Retina (tissue), 1 donor: ENCODE measurements at regions not wholly inside any gene's neighbourhood (a gene's known extent, or its start where the extent isn't known, plus 50 kb on each side); places are given as distances from the start of the nearest gene placed in this dataset.
"Not testable (repeated sequence)": the region's sequence is repeated elsewhere in the genome, so short reads cannot be mapped to it uniquely, and the experiment has no call there.

Source experiments
- DNase-seq: peaks from one replicate; pipeline ENCODE4 v3.0.0-alpha.2; 2016

DNA sequence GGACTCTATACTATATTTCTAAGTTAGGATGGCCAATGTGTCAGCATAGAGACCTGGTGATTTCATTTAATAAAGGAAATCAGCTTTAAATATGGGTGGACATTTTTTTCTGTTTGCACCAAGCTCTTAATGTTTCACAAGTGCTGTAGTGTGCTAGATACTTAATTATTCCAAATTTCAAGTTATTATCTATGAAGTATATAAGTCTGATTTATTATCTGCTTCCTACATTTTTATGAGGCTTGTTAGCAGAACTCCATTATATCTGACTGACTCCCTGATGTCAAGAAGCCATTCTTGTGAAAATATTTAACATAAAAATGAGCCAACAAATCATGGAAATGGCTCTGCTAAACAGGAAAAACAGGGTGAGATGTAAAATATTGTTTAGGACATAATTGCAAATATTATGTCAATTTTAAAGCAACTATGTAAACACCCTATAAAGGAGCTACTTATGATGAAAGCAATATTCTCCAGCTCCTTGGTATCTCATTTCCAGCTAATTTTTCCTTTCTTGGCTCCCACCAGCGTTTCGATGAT is 1415.2 kb downstream of the GATA3 start:
- no peak for DNase-seq

GRCh38 chr10:9470581-9470980 is 1416.1 kb downstream of the GATA3 start:
- DNase-seq: no peak

DNA sequence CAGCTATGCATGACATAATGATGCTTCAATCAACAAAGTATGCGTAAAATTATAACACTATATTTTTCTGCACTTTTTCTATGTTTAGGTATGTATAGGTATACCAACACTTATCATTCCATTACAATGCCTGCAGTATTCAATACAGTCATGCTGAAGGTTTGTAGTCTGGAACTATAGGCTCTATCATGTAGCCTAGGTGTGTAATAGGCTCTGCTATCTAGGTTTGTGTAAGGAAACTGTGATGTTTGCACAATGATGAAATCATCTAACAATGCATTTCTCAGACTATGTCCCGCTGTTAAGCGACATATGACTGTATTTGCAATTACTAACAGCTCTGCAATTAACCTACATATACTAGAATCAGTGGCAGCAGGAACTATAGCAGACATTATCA is 1447.5 kb downstream of the GATA3 start:
- DNase-seq: no peak

DNA sequence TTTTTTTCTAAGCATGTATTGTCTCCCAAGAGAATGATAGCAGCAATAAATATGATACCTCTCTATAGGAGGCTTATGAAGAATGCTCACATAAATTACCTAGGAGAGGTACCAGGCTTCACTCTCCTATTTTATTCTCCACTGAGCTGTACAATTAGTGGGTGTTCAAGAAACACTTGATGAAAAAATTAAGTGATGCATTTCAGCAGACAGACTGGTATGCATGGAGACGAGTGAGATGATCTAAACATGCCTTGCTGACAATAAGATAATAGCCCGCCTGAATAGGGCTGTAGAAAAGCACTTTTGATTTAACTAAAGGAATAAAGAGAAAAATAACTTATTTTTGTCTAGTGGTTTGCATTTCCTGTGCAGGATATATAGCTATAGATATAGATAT is 1449.7 kb downstream of the GATA3 start:
- DNase-seq: no peak

DNA sequence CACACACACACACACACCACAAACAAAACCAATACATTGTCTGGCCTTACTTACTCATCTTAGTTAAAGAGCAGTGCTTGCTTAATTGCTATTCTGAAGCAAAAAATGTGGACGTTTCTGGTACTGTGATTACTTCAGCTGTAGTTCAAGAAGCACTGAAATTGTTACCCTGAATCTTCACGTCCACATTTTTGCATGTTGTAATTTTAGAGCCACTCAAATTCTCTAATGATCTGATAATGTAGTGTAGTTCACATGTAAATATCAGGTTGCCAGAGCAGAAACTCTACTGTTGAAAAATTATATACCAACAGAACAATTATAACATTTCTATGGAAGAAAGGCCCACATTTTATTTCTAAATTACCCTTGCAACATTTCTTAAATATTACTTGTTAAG is 1451.1 kb downstream of the GATA3 start:
- no peak for DNase-seq

DNA sequence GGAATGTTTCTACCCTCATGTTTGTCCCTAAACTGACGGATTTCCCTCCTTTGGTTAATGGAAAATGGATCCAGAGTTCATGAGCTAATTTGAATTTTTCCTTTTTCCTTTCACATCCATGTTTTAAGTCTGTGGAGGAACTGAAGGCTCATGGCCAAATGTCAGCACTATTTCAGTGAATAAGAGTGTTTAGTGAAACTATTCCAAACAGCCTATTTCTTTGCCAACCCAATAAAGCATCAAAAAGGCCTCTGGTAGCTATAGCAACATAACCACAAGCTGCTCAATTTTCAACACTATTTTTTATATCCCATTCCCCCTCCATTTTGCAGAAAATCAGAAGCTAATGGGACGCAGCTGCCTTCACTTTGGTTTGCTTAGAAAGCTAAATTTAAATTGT is 1454.1 kb downstream of the GATA3 start:
- no peak for DNase-seq

DNA sequence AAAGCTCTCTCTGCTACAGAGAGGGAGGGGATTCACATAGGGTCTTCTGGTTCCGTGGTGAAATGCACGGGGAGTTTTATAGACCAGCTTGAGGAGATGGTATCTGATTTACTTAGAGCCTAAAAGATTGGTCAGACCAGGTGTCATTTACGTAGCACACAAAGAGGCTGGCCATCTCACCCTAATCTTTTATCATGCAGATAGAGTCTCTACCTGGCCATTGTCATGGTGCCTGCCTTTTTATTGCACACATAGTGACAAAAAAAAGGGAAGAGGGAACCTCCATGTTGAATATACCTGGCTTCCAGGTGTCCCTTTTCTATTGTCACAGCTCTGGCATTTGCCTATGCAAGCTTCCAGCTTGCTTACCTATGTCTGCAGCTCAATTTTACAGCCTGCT is 1456.1 kb downstream of the GATA3 start:
- DNase-seq: no peak

DNA sequence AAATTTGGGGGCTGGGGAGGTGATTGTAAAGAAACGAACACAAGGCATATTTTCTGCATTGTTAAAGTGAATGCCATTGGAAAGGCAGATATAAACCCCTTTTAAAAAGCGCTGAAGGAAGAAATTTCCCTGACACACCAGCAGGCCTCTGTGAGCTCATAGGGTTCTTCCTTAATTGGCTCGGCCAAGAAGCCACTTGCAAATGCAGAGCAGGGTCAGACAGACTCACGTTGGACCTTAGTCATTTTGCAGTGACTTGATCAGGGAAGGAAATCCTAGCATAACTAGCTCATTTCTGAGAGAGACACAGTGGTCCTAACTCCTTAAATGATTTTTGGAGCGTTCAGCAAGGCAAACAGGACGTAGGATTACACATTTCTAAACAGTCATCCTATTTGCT is 1461.4 kb downstream of the GATA3 start:
- DNase-seq: peak; percentile 1

DNA sequence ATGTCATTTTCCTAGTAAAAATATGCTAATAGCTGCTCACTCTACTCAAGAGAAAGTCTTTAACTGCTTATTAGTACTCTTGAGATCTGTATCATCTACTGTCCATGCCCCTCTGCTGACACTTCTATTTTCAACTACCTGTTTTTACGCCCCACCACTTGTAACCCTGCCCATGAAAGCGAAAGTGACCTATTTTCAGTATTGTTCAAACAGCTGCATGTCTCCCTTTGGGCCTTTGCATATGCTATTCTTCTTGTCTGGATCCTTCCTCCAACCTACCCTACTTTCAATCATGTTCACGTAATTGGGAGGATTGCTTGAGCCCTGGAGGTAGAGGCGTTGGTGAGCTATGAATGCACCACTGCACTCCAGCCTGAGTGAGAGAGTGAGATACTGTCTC is 1481.3 kb downstream of the GATA3 start:
- DNase-seq: no peak

GRCh38 chr10:9545073-9545472 is 1472.6 kb upstream of the CELF2 start:
- DNase-seq: no peak

DNA sequence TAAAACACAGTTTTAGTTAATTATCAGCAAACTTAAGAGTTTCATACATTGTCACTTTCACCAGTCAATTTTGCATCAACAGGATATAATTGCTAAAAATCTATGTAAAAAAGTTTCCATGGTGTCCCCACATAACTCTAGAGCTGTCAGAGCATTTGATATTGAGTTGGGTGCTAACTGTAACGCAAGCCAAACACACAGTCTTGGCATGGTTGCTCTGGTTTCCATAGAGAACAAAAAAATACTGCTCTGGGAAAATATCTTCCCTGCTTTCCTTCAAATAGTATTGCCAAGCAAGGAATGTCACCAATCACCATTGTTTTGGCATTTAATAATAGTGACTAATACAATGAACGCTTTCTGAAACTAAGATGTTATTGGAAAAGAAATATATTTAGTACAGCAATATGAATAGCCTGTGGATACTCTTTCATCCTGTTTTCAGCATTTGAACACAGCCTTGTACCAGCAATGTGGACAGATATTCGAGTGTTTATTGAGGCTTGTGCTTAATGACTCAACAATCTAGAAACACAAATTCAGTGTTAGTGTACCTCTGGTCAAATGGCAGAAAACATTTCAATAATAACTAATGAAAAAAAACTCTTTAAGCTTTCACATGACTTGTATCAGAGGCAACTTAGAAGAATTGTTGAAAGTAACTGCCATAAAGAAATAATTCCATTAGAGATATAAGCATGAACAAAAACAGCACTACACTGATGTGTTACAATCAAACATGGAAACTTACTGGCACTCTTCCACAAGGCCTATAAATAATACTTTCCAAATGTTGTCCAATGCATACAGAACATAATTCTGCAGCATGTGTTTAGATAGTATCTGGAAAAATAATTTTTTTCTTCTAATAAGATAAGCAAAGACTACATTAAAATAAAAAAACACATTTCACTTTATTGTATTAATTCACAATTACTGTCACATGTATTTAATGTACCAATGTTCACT is 1469.5 kb upstream of the CELF2 start:
- DNase-seq: no peak

GRCh38 chr10:9550810-9551209 is 1466.9 kb upstream of the CELF2 start:
- no peak for DNase-seq

- DNase-seq: no peak
These were observed 1463.4 kb upstream of the CELF2 start for GRCh38 chr10:9554321-9554720.

DNA sequence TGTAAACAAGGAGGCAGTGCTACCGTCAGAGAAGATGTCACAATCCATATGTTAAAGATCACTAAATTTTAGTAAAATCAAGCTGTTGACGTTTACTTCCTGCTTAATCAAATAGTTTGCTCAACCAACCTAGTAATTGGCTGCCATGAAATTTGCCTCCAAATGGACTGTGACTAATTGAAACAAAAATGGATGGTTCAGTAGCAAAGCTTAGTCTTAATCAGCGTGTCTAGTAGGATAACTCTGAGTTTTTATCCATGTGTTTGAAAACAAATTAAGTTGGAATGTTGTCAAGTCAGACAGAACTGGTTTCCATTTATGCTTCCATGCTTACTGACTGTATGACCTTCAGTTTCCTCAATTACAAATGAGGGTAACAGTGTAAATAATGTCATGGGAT is 1456.7 kb upstream of the CELF2 start:
- DNase-seq: no peak

DNA sequence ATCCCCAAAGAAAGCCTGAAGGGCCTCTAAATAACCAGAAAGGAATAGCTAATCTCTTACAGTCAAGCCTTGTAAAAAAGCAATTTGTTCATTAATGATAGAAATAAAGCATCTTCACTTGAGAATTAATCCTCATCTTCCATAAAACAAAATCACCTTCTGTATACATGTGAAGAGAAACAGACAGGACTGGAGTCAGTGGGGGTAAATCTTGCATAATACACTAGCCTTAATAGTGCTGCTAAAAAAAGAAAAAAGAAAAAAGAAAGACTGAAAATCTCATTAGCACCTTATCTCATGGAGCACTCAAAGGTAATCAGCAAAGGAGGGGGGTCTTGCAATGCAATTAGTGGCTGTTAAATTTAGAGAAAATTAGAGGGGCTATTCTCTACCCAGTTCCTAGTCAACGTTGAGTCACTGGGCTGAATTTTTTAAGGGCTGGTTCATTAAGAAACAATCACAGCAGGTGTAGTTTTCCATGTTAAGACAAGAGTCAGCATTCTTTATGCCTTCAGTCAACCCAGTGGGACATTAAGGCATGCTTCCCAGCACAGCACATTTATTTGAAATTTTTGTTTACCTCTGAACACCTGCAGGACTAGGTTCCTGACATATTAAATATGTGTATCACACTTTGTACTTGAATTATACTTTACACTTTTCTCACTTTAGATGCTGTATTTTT is 1455.7 kb upstream of the CELF2 start:
- no peak for DNase-seq

- no peak for DNase-seq
These were observed 1439.9 kb upstream of the CELF2 start for GRCh38 chr10:9577746-9578145.

DNA sequence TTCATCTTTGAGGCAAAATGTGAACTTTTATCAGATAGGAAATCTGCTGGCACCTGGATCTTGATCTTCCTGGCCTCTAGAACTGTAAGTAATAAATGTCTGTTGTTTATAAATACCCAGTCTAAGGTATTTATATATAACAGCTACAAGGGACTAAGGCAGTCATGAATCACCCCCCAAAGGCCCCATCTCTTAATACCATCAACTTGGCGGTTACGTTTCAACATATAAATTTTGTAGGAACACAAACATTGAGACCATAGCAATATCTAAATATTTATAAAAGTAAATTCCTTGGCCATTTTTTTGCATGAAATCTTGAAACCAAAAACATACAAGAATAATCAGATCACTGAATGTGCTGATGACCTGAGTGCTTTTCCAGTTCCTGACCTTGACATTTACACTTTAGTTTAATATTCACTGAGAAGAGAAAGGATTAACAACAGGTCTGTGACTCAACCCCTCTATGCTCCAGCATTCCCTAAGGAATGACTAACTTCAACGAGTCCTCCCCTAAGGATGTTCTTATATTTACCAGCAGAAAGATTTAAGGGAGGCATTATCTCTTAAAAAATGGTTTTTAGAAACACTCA is 1438.5 kb upstream of the CELF2 start:
- no peak for DNase-seq

GRCh38 chr10:9582803-9583202 is 1434.9 kb upstream of the CELF2 start:
- not testable (repeated sequence) for DNase-seq

DNA sequence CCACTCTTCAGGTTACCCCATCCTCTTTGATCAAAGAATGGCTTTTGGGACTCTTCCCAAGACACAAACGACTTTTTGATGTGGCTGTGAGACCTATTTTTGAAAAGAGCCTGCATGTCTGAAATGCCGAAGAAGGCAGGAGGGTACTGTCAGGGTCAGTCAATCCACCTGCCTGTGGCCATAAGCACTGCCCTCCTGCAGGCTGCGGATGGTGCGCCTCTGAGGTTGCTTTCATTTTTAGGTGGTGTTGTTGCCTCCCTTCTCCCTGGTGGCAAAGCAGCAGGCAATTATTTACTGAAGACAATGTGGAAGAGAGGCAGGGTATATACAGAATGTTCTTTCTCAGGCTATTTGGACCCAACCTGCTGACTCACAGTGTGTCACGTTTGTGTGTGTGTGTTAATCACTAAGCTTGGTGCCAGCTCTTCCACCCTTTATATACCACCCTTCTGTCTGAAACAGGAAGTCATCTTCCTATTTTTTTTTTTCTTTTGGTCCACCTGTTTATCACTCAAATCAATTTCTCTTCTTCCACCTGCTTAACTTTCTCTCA is 1421.2 kb upstream of the CELF2 start:
- no peak for DNase-seq

- DNase-seq: no peak
These were observed 1414.7 kb upstream of the CELF2 start for GRCh38 chr10:9602998-9603397.

DNA sequence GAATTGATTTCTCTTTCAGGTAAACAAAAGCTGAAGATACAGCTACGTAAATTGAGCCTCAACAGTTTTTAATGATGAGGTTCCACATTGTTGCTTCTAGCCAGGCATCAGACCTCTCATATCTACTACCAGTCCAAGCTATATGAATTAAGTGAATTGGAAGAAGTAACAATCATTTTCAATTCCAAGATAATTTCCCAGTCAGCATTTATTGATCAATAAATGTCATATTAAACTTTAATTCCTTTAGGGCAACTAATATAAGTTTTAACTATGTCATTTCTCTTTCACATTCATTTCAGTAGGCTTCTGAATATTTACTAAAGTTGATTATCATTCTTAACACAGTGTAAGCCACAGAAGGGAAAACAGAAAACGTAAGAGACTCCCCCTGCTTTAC is 1413.7 kb upstream of the CELF2 start:
- no peak for DNase-seq

DNA sequence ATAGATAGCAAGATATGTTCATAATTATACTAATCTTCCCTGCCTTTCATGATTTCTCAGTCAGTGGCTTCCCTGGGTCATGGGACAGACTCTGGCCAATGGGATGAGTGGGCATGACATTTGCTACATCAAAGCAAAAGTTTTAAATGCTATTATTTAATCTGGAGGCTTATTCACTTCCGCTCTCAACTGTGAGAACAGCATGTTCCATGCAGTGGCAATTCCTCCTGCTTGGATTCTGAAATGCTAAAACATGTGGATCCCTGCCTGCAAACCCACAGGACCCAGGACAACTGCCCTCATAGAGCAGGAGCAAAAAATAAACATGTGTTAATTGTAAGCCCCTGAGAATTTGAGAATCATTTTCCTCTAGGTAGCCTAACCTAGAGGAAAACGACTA is 1412.4 kb upstream of the CELF2 start:
- no peak for DNase-seq

GRCh38 chr10:9608602-9609001 is 1409.1 kb upstream of the CELF2 start:
- DNase-seq: peak; percentile 19
